ENCODE measurements at regions not wholly inside any gene's neighbourhood (a gene's known extent, or its start where the extent isn't known, plus 50 kb on each side); places are given as distances from the start of the nearest gene placed in this dataset.

DNA sequence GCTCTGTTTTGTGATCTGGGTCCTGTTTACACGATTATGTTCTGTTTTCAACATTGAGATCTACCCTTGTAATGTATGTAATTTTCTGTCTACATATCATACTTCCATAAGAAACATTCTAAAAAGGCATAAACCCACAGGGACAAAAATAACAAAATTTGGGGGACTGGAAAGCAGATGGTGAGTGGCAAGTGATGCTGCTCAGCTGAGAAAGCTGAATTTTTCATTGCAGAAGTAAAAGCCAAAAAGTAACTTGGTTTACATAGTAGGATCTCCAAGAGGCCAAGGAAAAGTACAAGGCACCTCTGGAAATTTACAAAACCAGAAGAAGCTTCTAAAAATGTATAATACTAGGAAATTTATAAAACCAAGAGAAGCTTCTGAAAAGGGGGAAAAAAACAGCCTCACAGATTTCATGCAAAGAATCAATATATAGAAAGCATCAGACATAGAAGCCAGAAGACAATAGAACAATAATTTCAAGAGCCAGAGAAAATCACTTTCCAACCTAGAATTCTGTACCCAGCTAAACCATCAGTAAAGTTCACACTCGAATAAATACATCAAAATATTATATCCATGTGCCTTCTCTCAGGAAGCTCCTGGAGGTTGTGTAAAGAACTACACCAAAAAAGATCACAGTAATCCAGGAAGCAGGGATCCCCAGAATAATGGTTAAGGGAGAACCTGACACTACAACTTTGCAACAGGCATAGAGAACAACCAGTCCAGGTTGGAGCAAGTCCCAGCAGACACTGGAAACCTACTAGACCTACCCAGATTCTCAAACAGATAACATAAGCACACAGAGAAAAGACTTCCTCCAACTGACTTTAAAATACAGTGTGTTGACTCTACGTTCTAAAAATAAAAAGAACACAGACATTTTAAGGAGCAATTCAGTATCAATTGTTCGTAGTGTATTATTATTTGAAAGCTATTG, 401.7 kb upstream of the HS6ST1 start:
- ChIA-PET CTCF (interaction anchor here (1.2 kb wide), 1 partner anchor 400 kb away, joined by 3 read pairs; no protein-coding TSS in a partner anchor), POLR2A (no interaction called here)
- H3K4me3 ChIP-seq (ENCODE audit: low read depth, low read length): no peak overlapping the region
- TF ChIP-seq, protein P1, sequence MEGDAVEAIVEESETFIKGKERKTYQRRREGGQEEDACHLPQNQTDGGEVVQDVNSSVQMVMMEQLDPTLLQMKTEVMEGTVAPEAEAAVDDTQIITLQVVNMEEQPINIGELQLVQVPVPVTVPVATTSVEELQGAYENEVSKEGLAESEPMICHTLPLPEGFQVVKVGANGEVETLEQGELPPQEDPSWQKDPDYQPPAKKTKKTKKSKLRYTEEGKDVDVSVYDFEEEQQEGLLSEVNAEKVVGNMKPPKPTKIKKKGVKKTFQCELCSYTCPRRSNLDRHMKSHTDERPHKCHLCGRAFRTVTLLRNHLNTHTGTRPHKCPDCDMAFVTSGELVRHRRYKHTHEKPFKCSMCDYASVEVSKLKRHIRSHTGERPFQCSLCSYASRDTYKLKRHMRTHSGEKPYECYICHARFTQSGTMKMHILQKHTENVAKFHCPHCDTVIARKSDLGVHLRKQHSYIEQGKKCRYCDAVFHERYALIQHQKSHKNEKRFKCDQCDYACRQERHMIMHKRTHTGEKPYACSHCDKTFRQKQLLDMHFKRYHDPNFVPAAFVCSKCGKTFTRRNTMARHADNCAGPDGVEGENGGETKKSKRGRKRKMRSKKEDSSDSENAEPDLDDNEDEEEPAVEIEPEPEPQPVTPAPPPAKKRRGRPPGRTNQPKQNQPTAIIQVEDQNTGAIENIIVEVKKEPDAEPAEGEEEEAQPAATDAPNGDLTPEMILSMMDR (IDR thresholded peaks at IDR 0.05; ENCODE audit: insufficient read depth, low read length, missing control alignments): no peak
- DNase-seq (ENCODE audit: low read depth, low spot score): no peak

DNA sequence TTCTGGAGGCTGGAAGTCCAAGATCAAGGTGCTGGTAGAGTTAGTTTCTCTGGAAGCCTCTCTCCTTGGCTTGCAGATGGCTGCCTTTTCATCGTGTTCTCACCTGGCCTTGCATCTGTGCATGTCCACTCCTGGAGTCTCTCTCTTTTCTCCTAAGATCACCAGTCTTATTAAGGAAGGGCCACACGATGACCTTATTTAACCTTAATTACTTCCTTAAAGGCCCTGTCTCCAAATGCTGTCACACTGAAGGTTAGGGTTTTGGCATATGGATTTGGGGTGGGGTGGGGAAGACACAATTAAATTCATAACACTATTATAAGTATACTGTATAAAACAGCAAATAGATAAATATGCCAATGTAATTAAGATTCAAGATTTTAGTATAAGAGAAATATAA, 402.4 kb upstream of the HS6ST1 start:
- TF ChIP-seq, protein P1 (IDR thresholded peaks at IDR 0.05; ENCODE audit: insufficient read depth, low read length, missing control alignments): no peak
- CTCF ChIA-PET: no interaction called here
- POLR2A ChIA-PET: no interaction called here
- no peak overlapping the region for H3K4me3 ChIP-seq (ENCODE audit: low read depth, low read length)
- no peak for DNase-seq (ENCODE audit: low read depth, low spot score)

DNA sequence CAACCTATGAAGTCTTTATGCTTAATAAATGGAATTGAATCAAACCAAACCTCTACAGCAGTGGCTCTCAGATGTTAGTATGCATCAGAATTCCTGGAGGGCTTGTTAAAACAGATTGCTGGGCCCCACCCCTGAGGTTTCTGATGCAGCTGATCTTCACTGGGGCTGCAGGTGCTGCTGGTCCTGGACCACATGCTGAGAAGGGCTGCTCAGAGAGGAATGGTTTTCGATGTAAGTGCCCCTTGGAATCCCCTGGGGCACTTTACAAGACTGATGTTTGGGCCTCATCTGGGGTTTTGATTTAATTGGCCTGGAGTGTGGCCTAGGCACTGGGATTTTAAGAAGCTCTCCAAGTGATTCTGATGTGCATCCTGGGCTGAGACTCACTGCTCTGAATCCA, 403.8 kb upstream of the HS6ST1 start:
- POLR2A ChIA-PET: no interaction called here
- CTCF ChIA-PET: no interaction called here
- no peak for DNase-seq (ENCODE audit: low read depth, low spot score)
- TF ChIP-seq, protein P1 (IDR thresholded peaks at IDR 0.05; ENCODE audit: insufficient read depth, low read length, missing control alignments): no peak
- H3K4me3 ChIP-seq (ENCODE audit: low read depth, low read length): no peak overlapping the region

DNA sequence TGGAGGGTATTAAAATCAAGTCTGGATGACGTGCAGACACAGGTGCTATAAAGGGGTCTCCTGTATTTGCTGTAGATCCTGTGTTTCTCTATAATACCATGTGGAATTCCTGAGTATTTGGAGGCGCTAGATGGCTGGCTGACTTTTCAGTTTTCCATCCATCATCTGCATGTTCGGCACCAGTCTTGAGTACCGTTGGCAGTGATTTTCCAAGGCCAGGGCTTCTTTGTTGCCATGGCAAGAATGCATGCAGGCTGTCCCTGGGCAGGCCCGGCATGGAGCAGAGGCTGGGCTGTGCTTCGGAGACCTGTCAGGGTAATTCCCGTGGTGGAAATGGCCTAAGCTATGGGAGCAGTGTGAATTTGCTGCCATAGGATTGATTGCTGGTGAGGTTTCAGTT, 405.9 kb upstream of the HS6ST1 start:
- no peak for DNase-seq (ENCODE audit: low read depth, low spot score)
- TF ChIP-seq, protein P1 (IDR thresholded peaks at IDR 0.05; ENCODE audit: insufficient read depth, low read length, missing control alignments): no peak
- ChIA-PET CTCF (interaction anchor here (1.1 to 3.5 kb wide), 2 partner anchors 12 to 32 kb away, joined by 3 to 19 read pairs; no protein-coding TSS in a partner anchor), POLR2A (no interaction called here)
- no peak overlapping the region for H3K4me3 ChIP-seq (ENCODE audit: low read depth, low read length)

DNA sequence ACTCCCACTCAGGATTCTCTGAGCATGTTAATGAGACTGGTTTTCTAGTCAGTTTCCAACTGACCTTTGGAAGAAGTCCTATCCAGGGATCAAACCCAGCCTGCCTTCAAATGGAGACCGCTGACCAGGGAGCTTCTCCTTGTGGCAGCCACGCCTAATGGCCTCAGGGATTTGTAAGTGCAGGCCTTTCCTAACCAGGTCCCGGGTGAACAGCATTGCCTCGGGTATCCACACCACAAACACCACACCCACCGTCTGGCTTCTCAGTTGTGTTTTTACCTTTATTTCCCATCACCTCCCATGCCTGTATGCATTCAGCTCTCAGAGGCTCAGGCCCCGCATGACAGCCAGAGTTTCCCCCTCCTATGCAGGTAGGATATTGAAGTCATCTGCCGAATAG, 406.3 kb upstream of the HS6ST1 start:
- no peak overlapping the region for H3K4me3 ChIP-seq (ENCODE audit: low read depth, low read length)
- no peak for DNase-seq (ENCODE audit: low read depth, low spot score)
- TF ChIP-seq, protein P1 (IDR thresholded peaks at IDR 0.05; ENCODE audit: insufficient read depth, low read length, missing control alignments): no peak
- CTCF ChIA-PET: interaction anchor here (0.9 to 3.5 kb wide), 3 partner anchors 12 to 31 kb away, joined by 3 to 19 read pairs (median 3); no protein-coding TSS in a partner anchor
- POLR2A ChIA-PET: no interaction called here

DNA sequence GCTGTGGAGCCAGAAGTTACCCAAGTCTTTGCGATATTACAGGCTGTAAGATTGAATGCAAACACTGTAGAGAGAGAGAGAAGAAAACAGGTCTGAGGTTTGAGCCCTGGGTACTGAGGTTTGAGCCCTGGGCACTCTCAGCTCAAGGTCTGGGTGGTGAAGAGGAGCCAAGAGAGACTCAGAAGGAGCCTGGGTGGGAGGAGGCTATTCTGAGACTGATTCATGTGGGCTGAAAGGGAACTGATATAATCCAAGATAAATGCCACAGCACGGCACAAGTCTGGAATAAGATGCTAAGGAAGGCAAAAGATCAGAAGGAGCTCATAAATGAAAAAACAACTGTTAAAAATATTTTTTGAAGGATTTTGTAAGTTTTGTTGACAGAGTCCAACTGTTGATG, 407.6 kb upstream of the HS6ST1 start:
- DNase-seq (ENCODE audit: low read depth, low spot score): no peak
- CTCF ChIA-PET: interaction anchor here (1.0 to 3.5 kb wide), 4 partner anchors 9 to 371 kb away, joined by 3 to 19 read pairs (median 6); no protein-coding TSS in a partner anchor
- TF ChIP-seq, protein P1 (IDR thresholded peaks at IDR 0.05; ENCODE audit: insufficient read depth, low read length, missing control alignments): no peak
- no peak overlapping the region for H3K4me3 ChIP-seq (ENCODE audit: low read depth, low read length)
- POLR2A ChIA-PET: no interaction called here

All from AG04449 (cell line).